H1 (cell line): ENCODE measurements at regions not wholly inside any gene's neighbourhood (a gene's known extent, or its start where the extent isn't known, plus 50 kb on each side); places are given as distances from the start of the nearest gene placed in this dataset.

Experiments
- BRCA1 ChIP-seq: IDR thresholded peaks from 2 replicates; pipeline ENCODE4 v1.6.1; 2012; ENCODE audit warnings: low read depth, low read length, improper control_type of control experiment
- EZH2 ChIP-seq: fragments of 200-600 bp; sonication (generic); IDR thresholded peaks from 2 replicates; pipeline ENCODE4 v1.7.1; 2012; ENCODE audit warnings: low read depth, mild to moderate bottlenecking, moderate library complexity, low read length, inconsistent platforms; ENCODE audit not compliant: severe bottlenecking
- JUND ChIP-seq: IDR thresholded peaks from 2 replicates; pipeline ENCODE4 v1.6.1; 2011; ENCODE audit warnings: mild to moderate bottlenecking, improper control_type of control experiment, low read length
- POLR2A ChIP-seq, 2 experiments: IDR thresholded peaks; 1 replicate in 1 of 2; 2 replicates in 1 of 2; pipeline ENCODE4 v1.6.1; 2011; ENCODE audit warnings: low read depth in 2 of 2, low read length in 2 of 2, mild to moderate bottlenecking in 2 of 2; ENCODE audit errors: control extremely low read depth in 1 of 2
- SP1 ChIP-seq: IDR thresholded peaks from 2 replicates; pipeline ENCODE4 v1.6.1; 2011; ENCODE audit warnings: low read depth, low read length
- TCF12 ChIP-seq: IDR thresholded peaks from 2 replicates; pipeline ENCODE4 v1.6.1; 2011; ENCODE audit warnings: low read depth, mild to moderate bottlenecking, low read length
- YY1 ChIP-seq: IDR thresholded peaks from 2 replicates; pipeline ENCODE4 v1.6.1; 2011; ENCODE audit warnings: low read depth, mild to moderate bottlenecking, low read length
- TF ChIP-seq, protein P1 (sequence below), 3 experiments: IDR thresholded peaks; 1 replicate in 2 of 3; 2 replicates in 1 of 3; pipeline versions ENCODE4 v1.5.1 to v1.6.1; 2011; ENCODE audit warnings: low read length in 3 of 3, mild to moderate bottlenecking in 3 of 3, inconsistent platforms in 2 of 3, low read depth in 1 of 3, moderate library complexity in 1 of 3; ENCODE audit not compliant: insufficient read depth in 1 of 3; ENCODE audit errors: control extremely low read depth in 1 of 3
- TF ChIP-seq, protein P2 (sequence below): IDR thresholded peaks from 2 replicates; pipeline ENCODE4 v1.6.1; 2011; ENCODE audit warnings: low read length, improper control_type of control experiment

DNA sequence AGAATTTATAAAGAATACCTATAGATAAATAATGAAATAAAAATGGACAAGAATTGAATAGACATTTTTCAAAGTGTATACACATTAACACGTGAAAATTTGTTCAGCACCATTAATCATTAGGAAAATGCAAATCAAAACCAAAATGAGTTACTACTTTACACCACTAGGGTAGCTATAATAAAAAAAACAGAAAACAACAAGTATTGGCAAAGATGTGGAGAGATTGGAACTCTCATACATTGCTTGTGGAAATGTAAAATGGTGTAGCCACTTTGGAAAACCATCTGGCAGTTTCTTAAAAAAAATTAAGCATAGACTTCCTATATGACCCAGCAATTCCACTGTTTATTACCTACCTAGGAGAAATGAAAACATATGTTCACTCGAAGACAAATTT lies 172.8 kb upstream of the P2RY1 start:
- TF ChIP-seq YY1 (no peak), BRCA1 (no peak), POLR2A (IDR thresholded peaks at IDR 0.05; ENCODE audit: control extremely low read depth in 1 of 2, low read depth in 2 of 2, low read length in 2 of 2) (no peak), TCF12 (no peak), EZH2 (no peak), SP1 (no peak), JUND (no peak)
- TF ChIP-seq, protein P1, sequence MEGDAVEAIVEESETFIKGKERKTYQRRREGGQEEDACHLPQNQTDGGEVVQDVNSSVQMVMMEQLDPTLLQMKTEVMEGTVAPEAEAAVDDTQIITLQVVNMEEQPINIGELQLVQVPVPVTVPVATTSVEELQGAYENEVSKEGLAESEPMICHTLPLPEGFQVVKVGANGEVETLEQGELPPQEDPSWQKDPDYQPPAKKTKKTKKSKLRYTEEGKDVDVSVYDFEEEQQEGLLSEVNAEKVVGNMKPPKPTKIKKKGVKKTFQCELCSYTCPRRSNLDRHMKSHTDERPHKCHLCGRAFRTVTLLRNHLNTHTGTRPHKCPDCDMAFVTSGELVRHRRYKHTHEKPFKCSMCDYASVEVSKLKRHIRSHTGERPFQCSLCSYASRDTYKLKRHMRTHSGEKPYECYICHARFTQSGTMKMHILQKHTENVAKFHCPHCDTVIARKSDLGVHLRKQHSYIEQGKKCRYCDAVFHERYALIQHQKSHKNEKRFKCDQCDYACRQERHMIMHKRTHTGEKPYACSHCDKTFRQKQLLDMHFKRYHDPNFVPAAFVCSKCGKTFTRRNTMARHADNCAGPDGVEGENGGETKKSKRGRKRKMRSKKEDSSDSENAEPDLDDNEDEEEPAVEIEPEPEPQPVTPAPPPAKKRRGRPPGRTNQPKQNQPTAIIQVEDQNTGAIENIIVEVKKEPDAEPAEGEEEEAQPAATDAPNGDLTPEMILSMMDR (IDR thresholded peaks at IDR 0.05; ENCODE audit: control extremely low read depth in 1 of 3, insufficient read depth in 1 of 3, low read depth in 1 of 3, low read length in 3 of 3) = no peak
- TF ChIP-seq, protein P2, sequence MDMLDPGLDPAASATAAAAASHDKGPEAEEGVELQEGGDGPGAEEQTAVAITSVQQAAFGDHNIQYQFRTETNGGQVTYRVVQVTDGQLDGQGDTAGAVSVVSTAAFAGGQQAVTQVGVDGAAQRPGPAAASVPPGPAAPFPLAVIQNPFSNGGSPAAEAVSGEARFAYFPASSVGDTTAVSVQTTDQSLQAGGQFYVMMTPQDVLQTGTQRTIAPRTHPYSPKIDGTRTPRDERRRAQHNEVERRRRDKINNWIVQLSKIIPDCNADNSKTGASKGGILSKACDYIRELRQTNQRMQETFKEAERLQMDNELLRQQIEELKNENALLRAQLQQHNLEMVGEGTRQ = no peak
